GM12878 (cell line): ENCODE measurements at regions not wholly inside any gene's neighbourhood (a gene's known extent, or its start where the extent isn't known, plus 50 kb on each side); places are given as distances from the start of the nearest gene placed in this dataset.

ENCODE experiments used
- ATAC-seq: fragments of 200-7000 bp; cut with Tn5 transposase; 3 replicates; pipeline ENCODE4 v1.9.1; 2020; ENCODE audit warnings: mild to moderate bottlenecking, moderate library complexity
- BruUV-seq: library from RNA; stranded (reverse); fragments of 400-500 nt; replicated peaks from 2 replicates; lab custom pipeline; 2021; lab: Mats Ljungman, UMichigan
- CTCF ChIA-PET: fragments of 300-600 bp; sonication (Branson Sonifier 250); formaldehyde crosslinking; extraction: SDS; loops from one replicate; lab custom pipeline; 2021; ENCODE audit warnings: inconsistent platforms; lab: Yijun Ruan, JAX
- POLR2A ChIA-PET: fragments of 350-600 bp; formaldehyde crosslinking; extraction: SDS; loops from one replicate; lab custom pipeline; 2021; ENCODE audit warnings: inconsistent platforms; lab: Charles Lee
- RAD21 ChIA-PET: fragments of 300-600 bp; sonication (Branson Sonifier 250); formaldehyde crosslinking; loops from one replicate; lab custom pipeline; 2023; ENCODE audit warnings: antibody characterized with exemption; ENCODE audit not compliant: unreplicated experiment; lab: Charles Lee
- SMC1A ChIA-PET: fragments of 300-600 bp; sonication (Branson Sonifier 250); formaldehyde crosslinking; loops from one replicate; lab custom pipeline; 2023; ENCODE audit not compliant: unreplicated experiment, uncharacterized antibody; lab: Charles Lee
- DNase-seq: peaks from one replicate; pipeline ENCODE4 v3.0.0-alpha.2; 2011; ENCODE audit warnings: low read depth, low spot score
- FAIRE-seq: peaks from 3 replicates; lab custom pipeline; 2011; peaks lifted over from hg19 to GRCh38; lab: Jason Lieb, UNC
- H2AFZ ChIP-seq: 2 replicates; pipeline ENCODE4 v1.6.0; 2011; ENCODE audit warnings: low read depth, low read length, control low read depth; ENCODE audit not compliant: control insufficient read depth
- H3K27ac ChIP-seq: 2 replicates; pipeline ENCODE4 v1.5.1; 2011; ENCODE audit warnings: control low read depth; ENCODE audit not compliant: control insufficient read depth, insufficient read depth
- H3K27me3 ChIP-seq, 2 experiments: replicated peaks in 1 of 2; 2 replicates each; pipeline versions ENCODE4 v1.6.0 to v1.6.1; 2011; ENCODE audit warnings: low read length in 1 of 2; ENCODE audit not compliant: control insufficient read depth in 2 of 2, insufficient read depth in 2 of 2
- H3K36me3 ChIP-seq, 2 experiments: 2 replicates each; pipeline ENCODE4 v1.5.1; 2011; ENCODE audit warnings: low read length in 1 of 2; ENCODE audit not compliant: control insufficient read depth in 2 of 2, insufficient read depth in 2 of 2
- H3K4me1 ChIP-seq: 2 replicates; pipeline ENCODE4 v1.6.1; 2011; ENCODE audit warnings: mild to moderate bottlenecking, low read length, moderate library complexity, mixed read lengths; ENCODE audit not compliant: control insufficient read depth, insufficient read depth
- H3K4me2 ChIP-seq: 2 replicates; pipeline ENCODE4 v1.6.0; 2011; ENCODE audit warnings: control low read depth; ENCODE audit not compliant: control insufficient read depth, insufficient read depth
- H3K4me3 ChIP-seq: fragments of 200-600 bp; sonication (generic); 2 replicates; pipeline ENCODE4 v1.5.1; 2016
- H3K79me2 ChIP-seq: 2 replicates; pipeline ENCODE4 v1.6.0; 2011; ENCODE audit warnings: low read length; ENCODE audit not compliant: control insufficient read depth, insufficient read depth
- H3K9ac ChIP-seq: 2 replicates; pipeline ENCODE4 v1.8.0; 2011; ENCODE audit warnings: low read length, control low read depth, mixed read lengths; ENCODE audit not compliant: control insufficient read depth, insufficient read depth
- H3K9me3 ChIP-seq: replicated peaks from 3 replicates; pipeline ENCODE4 v1.5.1; 2011; ENCODE audit warnings: mild to moderate bottlenecking, low read length; ENCODE audit not compliant: control insufficient read depth, insufficient read depth
- H4K20me1 ChIP-seq: 2 replicates; pipeline ENCODE4 v1.6.0; 2011; ENCODE audit not compliant: control insufficient read depth, insufficient read depth
- CREB1 ChIP-seq: IDR thresholded peaks from 2 replicates; pipeline ENCODE4 v1.6.1; 2012; ENCODE audit warnings: low read depth, mild to moderate bottlenecking, inconsistent platforms
- ZNF622 ChIP-seq: fragments of 450-650 bp; IDR thresholded peaks from 2 replicates; pipeline ENCODE4 v1.6.1; 2017; ENCODE audit warnings: mild to moderate bottlenecking, inconsistent platforms
- WGBS: methylation state at CpG from one replicate; pipeline ENCODE4 v1.1.6; 2016; ENCODE audit warnings: low lambda C conversion rate; ENCODE audit not compliant: insufficient replicate concordance, insufficient coverage; ENCODE audit errors: missing lambda C conversion rate; 5-methylcytosine and 5-hydroxymethylcytosine counted together
- in situ Hi-C: fragments of 300-500 bp; cut with MboI; formaldehyde crosslinking; loops from 9 replicates; pipeline ENCODE4 v1.14.3; 2018; ENCODE audit warnings: mixed read lengths
- intact Hi-C: fragments of 100-400 bp; cut with micrococcal nuclease; formaldehyde crosslinking; loops from one replicate; pipeline ENCODE4 v1.14.2; 2022; ENCODE audit not compliant: unreplicated experiment

DNA sequence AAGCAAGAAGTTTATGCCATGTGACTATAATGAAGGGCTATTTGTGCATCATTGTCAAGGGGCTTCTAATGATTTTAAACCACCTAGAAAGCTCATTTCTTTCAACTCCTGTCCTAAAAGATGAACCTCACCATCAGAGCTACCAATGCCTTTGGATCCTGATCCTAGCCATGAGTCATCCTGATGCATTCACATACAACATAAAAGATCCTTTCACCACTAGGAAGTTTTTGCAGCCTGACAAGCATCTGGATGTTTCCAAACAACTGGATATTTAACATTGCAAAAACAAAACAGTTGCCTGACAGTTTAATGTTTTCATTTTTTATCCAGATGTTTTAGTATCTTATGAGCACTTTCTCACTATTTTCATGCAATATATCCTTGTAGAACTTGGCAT lies 425.3 kb downstream of the MBD2 start:
- DNase-seq: no peak
- Histone ChIP-seq H3K4me2 (no peak overlapping the region), H3K9ac (no peak overlapping the region), H2AFZ (no peak overlapping the region), H3K27me3 (no peaks in the 10 kb centered on the region), H3K36me3 (no peaks in the 10 kb centered on the region), H4K20me1 (no peaks in the 10 kb centered on the region), H3K4me1 (no peaks in the 10 kb centered on the region), H3K27ac (no peak overlapping the region), H3K9me3 (no peaks in the 10 kb centered on the region), H3K4me3 (no peak overlapping the region), H3K79me2 (no peaks in the 10 kb centered on the region)
- no TSS peak for BruUV-seq
- ChIA-PET CTCF (interaction anchor here (1.7 kb wide), 1 partner anchor 9 kb away, joined by 3 read pairs; no protein-coding TSS in a partner anchor), RAD21 (no interaction called here), SMC1A (interaction anchor here (0.6 kb wide), 1 partner anchor 8 kb away, joined by 3 read pairs; no protein-coding TSS in a partner anchor), POLR2A (no interaction called here)
- TF ChIP-seq CREB1: no peak
- FAIRE-seq: no peak
- in situ Hi-C loops: no loop called here
- intact Hi-C loops: no loop called here
- no peak for ATAC-seq

DNA sequence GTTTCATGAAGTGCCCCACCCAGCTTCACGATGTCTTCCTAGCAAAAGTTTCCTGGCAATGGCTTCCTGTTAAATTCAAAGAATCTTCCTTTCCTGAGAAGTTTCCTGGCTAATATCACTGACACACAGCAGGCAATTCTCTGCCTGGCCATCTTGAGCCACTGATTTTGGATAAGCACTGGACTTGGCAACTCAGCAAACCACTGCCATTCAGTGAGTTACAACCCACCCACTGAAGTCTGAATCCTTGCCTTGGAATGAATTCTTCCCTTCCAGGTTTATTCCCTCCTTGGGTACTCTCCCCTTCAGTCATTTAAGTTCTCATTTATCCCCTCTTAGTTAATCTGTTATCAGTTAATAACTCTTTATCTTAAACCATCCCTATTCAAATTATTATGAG lies 426.0 kb downstream of the MBD2 start:
- Histone ChIP-seq H3K4me3 (no peak overlapping the region), H3K27me3 (no peaks in the 10 kb centered on the region), H4K20me1 (no peaks in the 10 kb centered on the region), H2AFZ (no peak overlapping the region), H3K9me3 (no peaks in the 10 kb centered on the region), H3K79me2 (no peaks in the 10 kb centered on the region), H3K4me1 (no peaks in the 10 kb centered on the region), H3K36me3 (no peaks in the 10 kb centered on the region), H3K4me2 (no peak overlapping the region), H3K27ac (no peak overlapping the region), H3K9ac (no peak overlapping the region)
- ChIA-PET SMC1A (interaction anchor here (0.6 to 0.7 kb wide), 2 partner anchors 8 to 131 kb away, joined by 3 read pairs; no protein-coding TSS in a partner anchor), CTCF (interaction anchor here (1.7 kb wide), 1 partner anchor 8 kb away, joined by 3 read pairs; no protein-coding TSS in a partner anchor), RAD21 (no interaction called here), POLR2A (no interaction called here)
- BruUV-seq: no TSS peak
- intact Hi-C loops (no loop called here), in situ Hi-C loops (no loop called here)
- TF ChIP-seq ZNF622: no peak
- DNase-seq (no peak), ATAC-seq (no peak), FAIRE-seq (no peak)
- WGBS: 0% methylated on average over 1 of the region's 1 CpG
